HepG2 (cell line): ENCODE measurements at regions not wholly inside any gene's neighbourhood (a gene's known extent, or its start where the extent isn't known, plus 50 kb on each side); places are given as distances from the start of the nearest gene placed in this dataset.

Experiments used
- ATAC-seq: fragments of 200-7000 bp; cut with Tn5 transposase; 3 replicates; pipeline ENCODE4 v1.9.1; 2020; ENCODE audit warnings: mild to moderate bottlenecking, moderate library complexity
- BruUV-seq: library from RNA; stranded (reverse); fragments of 400-500 nt; replicated peaks from 2 replicates; lab custom pipeline; 2021; lab: Mats Ljungman, UMichigan
- CTCF ChIA-PET: fragments of 300-600 bp; formaldehyde crosslinking; extraction: SDS; loops from one replicate; lab custom pipeline; 2021; ENCODE audit warnings: low total read pairs, inconsistent platforms, low intra/inter-chr PET ratio; lab: Yijun Ruan, JAX
- POLR2A ChIA-PET: fragments of 350-600 bp; sonication (Branson Sonifier 250); formaldehyde crosslinking; loops from one replicate; lab custom pipeline; 2020; ENCODE audit warnings: antibody characterized with exemption, inconsistent platforms; lab: Yijun Ruan, JAX
- DNase-seq: peaks from one replicate; pipeline ENCODE4 v3.0.0-alpha.2; 2015; ENCODE audit warnings: low spot score
- FAIRE-seq: peaks from 3 replicates; lab custom pipeline; 2011; peaks lifted over from hg19 to GRCh38; lab: Jason Lieb, UNC
- H2AFZ ChIP-seq: one replicate; pipeline ENCODE4 v1.6.1; 2011; ENCODE audit warnings: low read length, inconsistent platforms
- H3K27ac ChIP-seq: fragments of 300-600 bp; 3 replicates; pipeline ENCODE4 v1.8.0; 2011; ENCODE audit warnings: mixed run types, mild to moderate bottlenecking, mixed read lengths, low read length, inconsistent platforms; ENCODE audit not compliant: insufficient read depth; ENCODE audit errors: extremely low read length
- H3K27me3 ChIP-seq, 2 experiments: fragments of 200-600 bp in 1 of 2; 2 replicates in 1 of 2; 3 replicates in 1 of 2; pipeline versions ENCODE4 v1.6.0 to v1.8.0; 2011; ENCODE audit warnings: low read length in 2 of 2, mild to moderate bottlenecking in 2 of 2, moderate library complexity in 2 of 2, inconsistent platforms in 1 of 2; ENCODE audit not compliant: insufficient read depth in 2 of 2, control insufficient read depth in 1 of 2
- H3K36me3 ChIP-seq, 2 experiments: fragments of 200-600 bp in 1 of 2; replicated peaks in 1 of 2; 2 replicates in 1 of 2; 3 replicates in 1 of 2; pipeline versions ENCODE4 v1.5.1 to v1.8.0; 2011; ENCODE audit warnings: low read length in 2 of 2, inconsistent platforms in 1 of 2; ENCODE audit not compliant: insufficient read depth in 2 of 2, control insufficient read depth in 1 of 2
- H3K4me1 ChIP-seq: 2 replicates; pipeline ENCODE4 v1.5.1; 2012; ENCODE audit warnings: low read length, inconsistent platforms; ENCODE audit not compliant: insufficient read depth
- H3K4me2 ChIP-seq: 2 replicates; pipeline ENCODE4 v1.6.0; 2011; ENCODE audit warnings: low read depth, low read length, inconsistent platforms
- H3K4me3 ChIP-seq, 3 experiments: fragments of 200-600 bp in 1 of 3; sonication (generic), shearing (Covaris generic) in 1 of 3; replicated peaks in 1 of 3; 2 replicates each; pipeline ENCODE4 v1.5.1; 2011 to 2016; ENCODE audit warnings: low read length in 3 of 3, inconsistent platforms in 2 of 3, low read depth in 2 of 3, mild to moderate bottlenecking in 2 of 3, control low read depth in 1 of 3, mixed read lengths in 1 of 3; ENCODE audit not compliant: insufficient read depth in 1 of 3
- H3K79me2 ChIP-seq: one replicate; pipeline ENCODE4 v1.6.1; 2011; ENCODE audit warnings: low read length, inconsistent platforms; ENCODE audit not compliant: insufficient read depth
- H3K9ac ChIP-seq: 2 replicates; pipeline ENCODE4 v1.6.0; 2011; ENCODE audit warnings: mild to moderate bottlenecking, low read depth, low read length, inconsistent platforms; ENCODE audit not compliant: insufficient read depth
- H3K9me3 ChIP-seq: 2 replicates; pipeline ENCODE4 v1.5.1; 2012; ENCODE audit warnings: mild to moderate bottlenecking, low read length
- H4K20me1 ChIP-seq: 2 replicates; pipeline ENCODE4 v1.6.0; 2011; ENCODE audit warnings: inconsistent platforms, mild to moderate bottlenecking, low read length, moderate library complexity; ENCODE audit not compliant: insufficient read depth
- ARID3A ChIP-seq: IDR thresholded peaks from 2 replicates; pipeline ENCODE4 v1.6.1; 2012; ENCODE audit warnings: low read depth, low read length, improper control_type of control experiment
- CREM ChIP-seq, 2 experiments: sonication (generic) in 1 of 2; formaldehyde crosslinking in 1 of 2; IDR thresholded peaks; 2 replicates each; pipeline versions ENCODE4 v1.4.0 to v1.6.1; 2016 to 2020; ENCODE audit warnings: antibody characterized with exemption in 1 of 2, mild to moderate bottlenecking in 1 of 2, missing genetic modification reagents in 1 of 2
- E2F2 ChIP-seq: sonication (generic); formaldehyde crosslinking; IDR thresholded peaks from 2 replicates; pipeline ENCODE4 v1.4.0; 2020; ENCODE audit warnings: missing genetic modification reagents, borderline replicate concordance
- ELF1 ChIP-seq: sonication (generic); formaldehyde crosslinking; IDR thresholded peaks from 2 replicates; pipeline ENCODE4 v1.4.0; 2020; ENCODE audit warnings: missing genetic modification reagents
- HOXA7 ChIP-seq: sonication (generic); formaldehyde crosslinking; IDR thresholded peaks from 2 replicates; pipeline ENCODE4 v1.8.1; 2022; ENCODE audit warnings: mild to moderate bottlenecking, missing genetic modification reagents, moderate library complexity
- PHF20 ChIP-seq: sonication (generic); formaldehyde crosslinking; IDR thresholded peaks from 2 replicates; pipeline ENCODE4 v1.5.0; 2020; ENCODE audit warnings: mild to moderate bottlenecking, missing genetic modification reagents
- RBAK ChIP-seq: sonication (generic); formaldehyde crosslinking; IDR thresholded peaks from 2 replicates; pipeline ENCODE4 v1.5.1; 2020; ENCODE audit warnings: mild to moderate bottlenecking, missing genetic modification reagents
- SATB2 ChIP-seq: sonication (generic); formaldehyde crosslinking; IDR thresholded peaks from 2 replicates; pipeline ENCODE4 v1.5.0; 2020; ENCODE audit warnings: missing genetic modification reagents
- ZBTB49 ChIP-seq: sonication (generic); formaldehyde crosslinking; IDR thresholded peaks from 2 replicates; pipeline ENCODE4 v1.4.0; 2020; ENCODE audit warnings: missing genetic modification reagents, borderline replicate concordance
- ZNF281 ChIP-seq: sonication (generic); formaldehyde crosslinking; IDR thresholded peaks from 2 replicates; pipeline ENCODE4 v1.4.0; 2020; ENCODE audit warnings: missing genetic modification reagents, borderline replicate concordance
- ZNF552 ChIP-seq: sonication (generic); formaldehyde crosslinking; IDR thresholded peaks from 2 replicates; pipeline ENCODE4 v1.9.0; 2022; ENCODE audit warnings: missing genetic modification reagents, mild to moderate bottlenecking, borderline replicate concordance
- ZNF576 ChIP-seq: sonication (generic); formaldehyde crosslinking; IDR thresholded peaks from 2 replicates; pipeline ENCODE4 v1.4.0; 2020; ENCODE audit warnings: mild to moderate bottlenecking, missing genetic modification reagents
- ZSCAN31 ChIP-seq: sonication (generic); formaldehyde crosslinking; IDR thresholded peaks from 2 replicates; pipeline ENCODE4 v1.5.0; 2020; ENCODE audit warnings: low read depth, mild to moderate bottlenecking, missing genetic modification reagents
- WGBS: methylation state at CpG from one replicate; pipeline ENCODE4 v1.1.6; 2017; ENCODE audit warnings: low lambda C conversion rate; 5-methylcytosine and 5-hydroxymethylcytosine counted together
- in situ Hi-C: cut with HindIII; loops from 2 replicates; pipeline ENCODE4 v1.10.0; 2017; ENCODE audit warnings: low pct_unique_long_range_greater_than_20kb; ENCODE audit not compliant: extremely low pct_ligation_motif_present
- intact Hi-C: fragments of 100-400 bp; cut with micrococcal nuclease; formaldehyde crosslinking; loops from one replicate; pipeline ENCODE4 v1.10.0; 2022; ENCODE audit not compliant: unreplicated experiment

- no peak for TF ChIP-seq RBAK (CRISPR knock-in tag)
- TF ChIP-seq ZNF281 (CRISPR knock-in tag): no peak
- no peak for TF ChIP-seq ZNF552 (CRISPR knock-in tag)
- no peak for TF ChIP-seq ZBTB49 (CRISPR knock-in tag)
- no peak for TF ChIP-seq ZSCAN31 (CRISPR knock-in tag)
- TF ChIP-seq HOXA7: no peak
- no peak for TF ChIP-seq ELF1 (CRISPR knock-in tag)
These were observed 207.1 kb upstream of the DEPDC1 start (continued) for GRCh38 chr1:68703921-68704354.

- Histone ChIP-seq H3K9ac (no peak overlapping the region), H3K79me2 (no peaks in the 10 kb centered on the region), H3K4me2 (no peak overlapping the region), H3K4me3 (no peak overlapping the region), H3K27ac (no peak overlapping the region), H3K4me1 (no peaks in the 10 kb centered on the region), H3K9me3 (peaks cover 96% of the 10 kb centered on the region), H4K20me1 (no peaks in the 10 kb centered on the region), H2AFZ (no peak overlapping the region), H3K27me3 (no peaks in the 10 kb centered on the region), H3K36me3 (no peaks in the 10 kb centered on the region)
- DNase-seq (no peak), FAIRE-seq (no peak), ATAC-seq (no peak)
- intact Hi-C loops (no loop called here), in situ Hi-C loops (no loop called here)
- CTCF ChIA-PET: no interaction called here
- TF ChIP-seq PHF20 (CRISPR knock-in tag) (no peak), ARID3A (no peak), E2F2 (CRISPR knock-in tag) (no peak), ZNF576 (CRISPR knock-in tag) (no peak), HOXA7 (no peak), CREM (IDR thresholded peaks at IDR 0.05) (no peak), CREM (CRISPR knock-in tag; IDR thresholded peaks at IDR 0.05) (no peak), SATB2 (CRISPR knock-in tag) (no peak)
- no TSS peak for BruUV-seq
- POLR2A ChIA-PET: no interaction called here
- WGBS: 0% methylated on average over 2 of the region's 2 CpGs
These were observed 208.0 kb upstream of the DEPDC1 start for GRCh38 chr1:68704800-68705443.
